ENCODE measurements at regions not wholly inside any gene's neighbourhood (a gene's known extent, or its start where the extent isn't known, plus 50 kb on each side); places are given as distances from the start of the nearest gene placed in this dataset.

DNA sequence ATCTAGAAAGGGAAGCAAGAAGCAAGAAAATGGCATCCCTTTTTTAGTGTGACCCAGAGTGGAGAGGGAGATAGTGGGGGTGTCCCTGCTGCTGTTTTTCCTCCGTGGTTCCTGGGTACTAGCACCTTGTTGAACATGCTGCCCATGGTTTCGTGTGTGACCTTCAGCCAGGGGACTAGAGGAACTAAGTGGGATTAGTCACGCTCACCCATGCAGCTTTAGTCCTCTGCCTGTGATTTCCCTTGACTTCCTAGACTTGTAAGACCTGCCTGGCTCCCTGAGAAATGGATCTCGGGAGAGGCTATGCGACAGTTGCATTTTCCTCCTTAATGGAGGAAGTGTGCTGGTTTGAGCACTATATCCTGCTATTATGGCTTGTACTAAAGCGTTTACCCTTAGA lies 471.4 kb downstream of the DCDC2C start:
- Histone ChIP-seq H3K4me1 (no peaks in the 10 kb centered on the region), H3K27ac (no peak overlapping the region), H3K27me3 (no peaks in the 10 kb centered on the region), H3K4me3 (no peak overlapping the region), H3K9me3 (peaks cover 0 to 4% (median 0%) of the 10 kb centered on the region in 4 donors), H3K36me3 (no peaks in the 10 kb centered on the region)
- TF ChIP-seq, protein P1, sequence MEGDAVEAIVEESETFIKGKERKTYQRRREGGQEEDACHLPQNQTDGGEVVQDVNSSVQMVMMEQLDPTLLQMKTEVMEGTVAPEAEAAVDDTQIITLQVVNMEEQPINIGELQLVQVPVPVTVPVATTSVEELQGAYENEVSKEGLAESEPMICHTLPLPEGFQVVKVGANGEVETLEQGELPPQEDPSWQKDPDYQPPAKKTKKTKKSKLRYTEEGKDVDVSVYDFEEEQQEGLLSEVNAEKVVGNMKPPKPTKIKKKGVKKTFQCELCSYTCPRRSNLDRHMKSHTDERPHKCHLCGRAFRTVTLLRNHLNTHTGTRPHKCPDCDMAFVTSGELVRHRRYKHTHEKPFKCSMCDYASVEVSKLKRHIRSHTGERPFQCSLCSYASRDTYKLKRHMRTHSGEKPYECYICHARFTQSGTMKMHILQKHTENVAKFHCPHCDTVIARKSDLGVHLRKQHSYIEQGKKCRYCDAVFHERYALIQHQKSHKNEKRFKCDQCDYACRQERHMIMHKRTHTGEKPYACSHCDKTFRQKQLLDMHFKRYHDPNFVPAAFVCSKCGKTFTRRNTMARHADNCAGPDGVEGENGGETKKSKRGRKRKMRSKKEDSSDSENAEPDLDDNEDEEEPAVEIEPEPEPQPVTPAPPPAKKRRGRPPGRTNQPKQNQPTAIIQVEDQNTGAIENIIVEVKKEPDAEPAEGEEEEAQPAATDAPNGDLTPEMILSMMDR (IDR thresholded peaks at IDR 0.05) = no peak
- DNase-seq = no peak
- 68 to 75% methylated on average over 6 of the region's 6 CpGs for WGBS, 2 donors
- no peak for FAIRE-seq
- intact Hi-C loops (cut with DNase I) = no loop called here
- no peak for ATAC-seq

DNA sequence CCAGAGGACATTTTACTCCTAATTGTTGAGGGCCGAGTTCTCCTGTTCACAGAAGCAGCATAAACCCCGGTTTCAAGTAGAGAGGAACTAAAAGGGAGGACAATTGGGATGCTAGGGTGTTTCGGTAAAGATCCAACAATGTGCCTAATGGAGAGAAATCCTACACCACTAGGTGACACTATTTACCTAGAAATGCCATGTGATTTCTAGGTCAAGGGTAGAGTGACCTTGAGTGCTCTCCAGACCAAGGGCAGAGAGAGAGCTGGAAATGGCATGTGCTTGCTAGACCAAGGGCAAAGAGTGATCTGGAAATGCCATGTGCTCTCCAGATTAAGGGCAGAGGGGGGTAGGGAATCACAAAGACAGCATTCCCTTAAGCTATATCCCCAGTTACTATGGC lies 472.0 kb downstream of the DCDC2C start:
- Histone ChIP-seq H3K27me3 (no peaks in the 10 kb centered on the region), H3K27ac (no peak overlapping the region), H3K9me3 (peaks cover 0 to 4% (median 0%) of the 10 kb centered on the region in 4 donors), H3K36me3 (no peaks in the 10 kb centered on the region), H3K4me1 (no peaks in the 10 kb centered on the region), H3K4me3 (no peak overlapping the region)
- ATAC-seq = no peak
- intact Hi-C loops (cut with DNase I) = no loop called here
- no peak for DNase-seq
- TF ChIP-seq, protein P1 (IDR thresholded peaks at IDR 0.05) = no peak
- FAIRE-seq = no peak
- 71 to 76% methylated on average over 3 of the region's 3 CpGs for WGBS, 2 donors

DNA sequence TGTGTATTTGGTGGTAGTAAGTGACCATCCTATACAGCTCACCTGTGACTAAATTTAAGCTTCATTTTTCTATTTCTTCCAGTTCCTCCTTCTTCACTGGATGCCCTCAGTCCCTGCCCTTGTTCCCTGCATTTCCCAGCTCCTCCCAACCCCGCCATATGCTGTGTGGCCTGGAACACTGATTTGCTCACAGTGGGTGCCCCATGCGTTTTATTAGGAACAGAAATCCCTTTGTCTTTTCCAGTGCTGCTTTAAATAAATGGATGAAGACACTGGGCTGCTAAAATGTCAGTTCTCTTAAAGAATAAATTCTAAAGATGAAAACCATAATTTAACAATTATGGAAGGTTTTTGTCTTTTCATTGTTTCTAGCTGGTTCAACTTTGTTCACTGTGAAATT lies 477.3 kb downstream of the DCDC2C start:
- 41 to 60% methylated on average over 2 of the region's 2 CpGs for WGBS, 2 donors
- H3K36me3 ChIP-seq = no peaks in the 10 kb centered on the region
- H3K4me1 ChIP-seq = no peaks in the 10 kb centered on the region
- H3K27me3 ChIP-seq = no peaks in the 10 kb centered on the region
- DNase-seq (no peak), FAIRE-seq (no peak), ATAC-seq (no peak)
- H3K27ac ChIP-seq = no peak overlapping the region
- no peak overlapping the region for H3K4me3 ChIP-seq
- TF ChIP-seq, protein P1 (IDR thresholded peaks at IDR 0.05) = no peak
- intact Hi-C loops (cut with DNase I) = no loop called here
- no peaks in the 10 kb centered on the region for H3K9me3 ChIP-seq

DNA sequence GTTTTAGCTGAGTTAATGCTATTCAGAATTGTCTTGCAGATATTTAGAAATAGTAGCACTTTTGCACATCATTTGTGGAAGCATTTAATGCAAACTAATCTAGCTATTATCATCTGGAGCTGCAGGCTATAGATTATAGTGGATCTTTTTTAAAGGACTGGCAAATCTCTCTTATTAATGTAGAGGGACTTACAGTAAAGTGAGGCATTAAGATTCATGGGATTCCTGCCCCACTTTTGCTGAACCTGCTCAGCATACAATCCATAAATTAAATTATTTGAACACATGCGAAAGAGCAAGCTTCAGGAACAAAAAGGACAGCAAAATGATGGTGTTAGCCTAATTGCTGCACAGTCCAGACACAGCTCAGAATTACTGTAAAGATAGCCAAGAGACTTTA lies 477.7 kb downstream of the DCDC2C start:
- intact Hi-C loops (cut with DNase I) = no loop called here
- TF ChIP-seq, protein P1 (IDR thresholded peaks at IDR 0.05) = no peak
- H3K27ac ChIP-seq = no peak overlapping the region
- H3K9me3 ChIP-seq = no peaks in the 10 kb centered on the region
- H3K36me3 ChIP-seq = no peaks in the 10 kb centered on the region
- 49 to 79% methylated on average over 1 of the region's 1 CpG for WGBS, 2 donors
- DNase-seq (no peak), ATAC-seq (no peak), FAIRE-seq (no peak)
- H3K4me1 ChIP-seq = no peaks in the 10 kb centered on the region
- no peak overlapping the region for H3K4me3 ChIP-seq
- H3K27me3 ChIP-seq = no peaks in the 10 kb centered on the region

DNA sequence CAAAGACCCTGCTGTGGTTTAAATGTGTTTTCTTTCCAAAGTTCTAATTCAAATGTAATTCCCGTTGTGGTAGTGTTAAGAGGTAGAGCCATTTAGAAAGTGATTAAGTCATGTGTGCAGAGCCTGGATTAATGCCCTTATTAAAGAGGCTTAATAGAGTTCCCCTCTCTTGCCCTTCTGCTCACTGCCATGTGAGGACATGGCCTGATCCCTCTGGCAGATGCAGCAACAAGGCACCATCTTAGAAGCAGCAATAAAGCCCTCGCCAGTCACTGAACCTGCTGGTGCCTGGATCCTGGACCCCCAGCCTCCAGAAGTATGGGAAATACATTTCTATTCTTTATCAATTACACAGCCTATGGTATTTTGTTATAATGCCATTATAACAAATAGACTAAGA lies 485.2 kb downstream of the DCDC2C start:
- H3K9me3 ChIP-seq = no peaks in the 10 kb centered on the region
- TF ChIP-seq, protein P1 (IDR thresholded peaks at IDR 0.05) = no peak
- H3K4me3 ChIP-seq = no peak overlapping the region
- H3K36me3 ChIP-seq = no peaks in the 10 kb centered on the region
- intact Hi-C loops (cut with DNase I) = no loop called here
- H3K27me3 ChIP-seq = no peaks in the 10 kb centered on the region
- DNase-seq = no peak
- 47 to 77% methylated on average over 2 of the region's 2 CpGs for WGBS, 2 donors
- no peaks in the 10 kb centered on the region for H3K4me1 ChIP-seq
- FAIRE-seq = no peak
- no peak for ATAC-seq
- no peak overlapping the region for H3K27ac ChIP-seq

Measured in pancreas (tissue), 10 donors.